HG03039 (cell line): ENCODE measurements at regions not wholly inside any gene's neighbourhood (a gene's known extent, or its start where the extent isn't known, plus 50 kb on each side); places are given as distances from the start of the nearest gene placed in this dataset.

Experiments used
- ATAC-seq: cut with Tn5 transposase; IDR thresholded peaks from one replicate; pipeline ENCODE4 v1.9.1; 2021; ENCODE audit warnings: mild to moderate bottlenecking, moderate library complexity; ENCODE audit not compliant: unreplicated experiment

GRCh38 chr3:117285737-117286136 is 576.2 kb downstream of the TUSC7 start:
- ATAC-seq, result no peak

- no peak for ATAC-seq
These were observed 576.9 kb downstream of the TUSC7 start for GRCh38 chr3:117286488-117286887.

GRCh38 chr3:117287602-117288001 is 578.0 kb downstream of the TUSC7 start:
- ATAC-seq, result no peak

GRCh38 chr3:117291476-117291875 is 581.9 kb downstream of the TUSC7 start:
- ATAC-seq, result no peak

GRCh38 chr3:117297065-117297464 is 587.5 kb downstream of the TUSC7 start:
- ATAC-seq, result no peak

GRCh38 chr3:117297541-117297940 is 588.0 kb downstream of the TUSC7 start:
- ATAC-seq, result no peak

GRCh38 chr3:117298273-117298672 is 588.7 kb downstream of the TUSC7 start:
- ATAC-seq, result no peak

- no peak for ATAC-seq
These were observed 592.8 kb downstream of the TUSC7 start for GRCh38 chr3:117302428-117302827.

- ATAC-seq, result no peak
These were observed 593.9 kb downstream of the TUSC7 start for GRCh38 chr3:117303443-117303842.

- no peak for ATAC-seq
These were observed 595.1 kb downstream of the TUSC7 start for GRCh38 chr3:117304681-117305080.

GRCh38 chr3:117305681-117306080 is 596.1 kb downstream of the TUSC7 start:
- no peak for ATAC-seq

GRCh38 chr3:117306299-117306698 is 596.7 kb downstream of the TUSC7 start:
- no peak for ATAC-seq

- ATAC-seq, result no peak
These were observed 598.8 kb downstream of the TUSC7 start for GRCh38 chr3:117308353-117308752.

GRCh38 chr3:117308756-117309155 is 599.2 kb downstream of the TUSC7 start:
- ATAC-seq, result no peak

GRCh38 chr3:117310536-117310935 is 601.0 kb downstream of the TUSC7 start:
- no peak for ATAC-seq

GRCh38 chr3:117314441-117315150 is 605.0 kb downstream of the TUSC7 start:
- ATAC-seq, result no peak

GRCh38 chr3:117322866-117323265 is 613.3 kb downstream of the TUSC7 start:
- ATAC-seq, result no peak

GRCh38 chr3:117346901-117347300 is 637.3 kb downstream of the TUSC7 start:
- no peak for ATAC-seq

GRCh38 chr3:117348884-117349283 is 639.3 kb downstream of the TUSC7 start:
- no peak for ATAC-seq

GRCh38 chr3:117349566-117349965 is 640.0 kb downstream of the TUSC7 start:
- no peak for ATAC-seq

GRCh38 chr3:117350371-117350770 is 640.8 kb downstream of the TUSC7 start:
- ATAC-seq, result no peak

GRCh38 chr3:117355566-117355965 is 646.0 kb downstream of the TUSC7 start:
- no peak for ATAC-seq

- ATAC-seq, result no peak
These were observed 646.6 kb downstream of the TUSC7 start for GRCh38 chr3:117356091-117356705.
